Parathyroid adenoma (tissue), 2 donors: ENCODE measurements at regions not wholly inside any gene's neighbourhood (a gene's known extent, or its start where the extent isn't known, plus 50 kb on each side); places are given as distances from the start of the nearest gene placed in this dataset.

Experiments
- H2AFZ ChIP-seq: fragments of 300-600 bp; sonication (generic); one replicate; pipeline ENCODE4 v1.7.0; 2017; ENCODE audit warnings: antibody characterized with exemption, mild to moderate bottlenecking
- H3K27ac ChIP-seq: fragments of 300-600 bp; sonication (generic); one replicate; pipeline ENCODE4 v1.7.0; 2017
- H3K27me3 ChIP-seq: fragments of 300-600 bp; sonication (generic); one replicate; pipeline ENCODE4 v1.7.0; 2017; ENCODE audit warnings: low read length; ENCODE audit not compliant: control insufficient read depth, insufficient read depth
- H3K36me3 ChIP-seq: fragments of 300-600 bp; sonication (generic); one replicate; pipeline ENCODE4 v1.7.0; 2017; ENCODE audit warnings: low read length; ENCODE audit not compliant: control insufficient read depth, insufficient read depth
- H3K4me1 ChIP-seq: fragments of 300-600 bp; sonication (generic); one replicate; pipeline ENCODE4 v1.7.0; 2017; ENCODE audit warnings: control low read depth
- H3K4me2 ChIP-seq: fragments of 300-600 bp; sonication (generic); one replicate; pipeline ENCODE4 v1.7.0; 2017; ENCODE audit warnings: low read length
- H3K4me3 ChIP-seq: fragments of 300-600 bp; sonication (generic); one replicate; pipeline ENCODE4 v1.7.0; 2017; ENCODE audit warnings: low read depth, low read length
- H3K79me2 ChIP-seq: fragments of 300-600 bp; sonication (generic); one replicate; pipeline ENCODE4 v1.7.0; 2017; ENCODE audit warnings: control low read depth
- H3K9ac ChIP-seq: fragments of 300-600 bp; sonication (generic); one replicate; pipeline ENCODE4 v1.7.0; 2017; ENCODE audit warnings: mild to moderate bottlenecking
- H3K9me3 ChIP-seq: fragments of 300-600 bp; sonication (generic); one replicate; pipeline ENCODE4 v1.7.0; 2017; ENCODE audit warnings: low read length; ENCODE audit not compliant: control insufficient read depth
- CTCF ChIP-seq: fragments of 300-600 bp; sonication (generic); IDR thresholded peaks from one replicate; pipeline ENCODE4 v1.7.0; 2017; ENCODE audit warnings: antibody characterized with exemption, mild to moderate bottlenecking
- donor health status: primary hyperparathyroidism.

GRCh38 chr12:59194794-59195193 lies 274.5 kb upstream of the LRIG3 start:
- no peak overlapping the region for H2AFZ ChIP-seq
- TF ChIP-seq CTCF, result no peak
- no peaks in the 10 kb centered on the region for H3K4me1 ChIP-seq
- no peaks in the 10 kb centered on the region for H3K79me2 ChIP-seq
- H3K4me3 ChIP-seq, result no peak overlapping the region
- H3K9ac ChIP-seq, result no peak overlapping the region
- no peak overlapping the region for H3K27ac ChIP-seq
- no peaks in the 10 kb centered on the region for H3K36me3 ChIP-seq
- no peaks in the 10 kb centered on the region for H3K9me3 ChIP-seq
- no peaks in the 10 kb centered on the region for H3K27me3 ChIP-seq
- H3K4me2 ChIP-seq, result no peak overlapping the region

- H3K36me3 ChIP-seq, result no peaks in the 10 kb centered on the region
- no peak overlapping the region for H2AFZ ChIP-seq
- no peaks in the 10 kb centered on the region for H3K27me3 ChIP-seq
- no peak overlapping the region for H3K27ac ChIP-seq
- no peak overlapping the region for H3K4me3 ChIP-seq
- H3K4me2 ChIP-seq, result no peak overlapping the region
- H3K79me2 ChIP-seq, result no peaks in the 10 kb centered on the region
- H3K4me1 ChIP-seq, result no peaks in the 10 kb centered on the region
- H3K9me3 ChIP-seq, result no peaks in the 10 kb centered on the region
- TF ChIP-seq CTCF, result no peak
- no peak overlapping the region for H3K9ac ChIP-seq
These were observed 273.3 kb upstream of the LRIG3 start for GRCh38 chr12:59193476-59194050.

GRCh38 chr12:59191372-59191771 lies 271.1 kb upstream of the LRIG3 start:
- no peak overlapping the region for H3K9ac ChIP-seq
- H3K4me3 ChIP-seq, result no peak overlapping the region
- no peaks in the 10 kb centered on the region for H3K9me3 ChIP-seq
- H3K27me3 ChIP-seq, result no peaks in the 10 kb centered on the region
- no peak overlapping the region for H2AFZ ChIP-seq
- H3K36me3 ChIP-seq, result no peaks in the 10 kb centered on the region
- H3K27ac ChIP-seq, result no peak overlapping the region
- no peak overlapping the region for H3K4me2 ChIP-seq
- no peaks in the 10 kb centered on the region for H3K79me2 ChIP-seq
- H3K4me1 ChIP-seq, result no peaks in the 10 kb centered on the region
- no peak for TF ChIP-seq CTCF

- no peak overlapping the region for H3K9ac ChIP-seq
- no peaks in the 10 kb centered on the region for H3K79me2 ChIP-seq
- no peaks in the 10 kb centered on the region for H3K27me3 ChIP-seq
- no peak for TF ChIP-seq CTCF
- H3K4me2 ChIP-seq, result no peak overlapping the region
- H3K9me3 ChIP-seq, result no peaks in the 10 kb centered on the region
- H3K27ac ChIP-seq, result no peak overlapping the region
- H2AFZ ChIP-seq, result no peak overlapping the region
- H3K36me3 ChIP-seq, result no peaks in the 10 kb centered on the region
- no peak overlapping the region for H3K4me3 ChIP-seq
- no peaks in the 10 kb centered on the region for H3K4me1 ChIP-seq
These were observed 266.1 kb upstream of the LRIG3 start for GRCh38 chr12:59186451-59186850.

GRCh38 chr12:59185295-59185694 lies 265.0 kb upstream of the LRIG3 start:
- Histone ChIP-seq H3K4me2 (no peak overlapping the region), H3K79me2 (no peaks in the 10 kb centered on the region)
- TF ChIP-seq CTCF, result no peak

More at GRCh38 chr12:59185295-59185694, 265.0 kb upstream of the LRIG3 start:
- Histone ChIP-seq H3K4me3 (no peak overlapping the region), H3K27me3 (no peaks in the 10 kb centered on the region), H3K36me3 (no peaks in the 10 kb centered on the region), H3K9me3 (no peaks in the 10 kb centered on the region), H2AFZ (no peak overlapping the region), H3K27ac (no peak overlapping the region), H3K9ac (no peak overlapping the region), H3K4me1 (no peaks in the 10 kb centered on the region)
